Activated CD4-positive, alpha-beta T cell treated with anti-CD3 and anti-CD28 coated beads, Interleukin-2, amount 10 ng/mL, durations not matched to agents 7 days and 5 days (primary cell): ENCODE measurements at regions not wholly inside any gene's neighbourhood (a gene's known extent, or its start where the extent isn't known, plus 50 kb on each side); places are given as distances from the start of the nearest gene placed in this dataset.
"Not testable (repeated sequence)": the region's sequence is repeated elsewhere in the genome, so short reads cannot be mapped to it uniquely, and the experiment has no call there.

Experiments
- CTCF ChIA-PET: fragments of 350-600 bp; sonication (Branson Sonifier 250); formaldehyde crosslinking; loops from one replicate; lab custom pipeline; 2021; ENCODE audit warnings: antibody characterized with exemption; lab: Charles Lee
- POLR2A ChIA-PET: fragments of 350-600 bp; sonication (Branson Sonifier 250); formaldehyde crosslinking; loops from one replicate; lab custom pipeline; 2021; ENCODE audit warnings: antibody characterized with exemption; lab: Charles Lee
- DNase-seq: peaks from one replicate; pipeline ENCODE4 v3.0.0-alpha.2; 2020
- H3K27ac Mint-ChIP-seq: one replicate; pipeline ENCODE4 v1.8.0; 2021; ENCODE audit warnings: mild to moderate bottlenecking, moderate library complexity, mixed read lengths
- H3K27me3 Mint-ChIP-seq: one replicate; pipeline ENCODE4 v1.8.0; 2021; ENCODE audit warnings: mixed read lengths
- H3K36me3 Mint-ChIP-seq: one replicate; pipeline ENCODE4 v1.8.0; 2021; ENCODE audit warnings: low read depth, mixed read lengths
- H3K4me1 Mint-ChIP-seq: one replicate; pipeline ENCODE4 v1.8.0; 2021; ENCODE audit warnings: mixed read lengths
- H3K4me3 Mint-ChIP-seq: one replicate; pipeline ENCODE4 v1.8.0; 2021; ENCODE audit warnings: mild to moderate bottlenecking, moderate library complexity, mixed read lengths
- H3K9me3 Mint-ChIP-seq: one replicate; pipeline ENCODE4 v1.8.0; 2021; ENCODE audit warnings: mixed read lengths

DNA sequence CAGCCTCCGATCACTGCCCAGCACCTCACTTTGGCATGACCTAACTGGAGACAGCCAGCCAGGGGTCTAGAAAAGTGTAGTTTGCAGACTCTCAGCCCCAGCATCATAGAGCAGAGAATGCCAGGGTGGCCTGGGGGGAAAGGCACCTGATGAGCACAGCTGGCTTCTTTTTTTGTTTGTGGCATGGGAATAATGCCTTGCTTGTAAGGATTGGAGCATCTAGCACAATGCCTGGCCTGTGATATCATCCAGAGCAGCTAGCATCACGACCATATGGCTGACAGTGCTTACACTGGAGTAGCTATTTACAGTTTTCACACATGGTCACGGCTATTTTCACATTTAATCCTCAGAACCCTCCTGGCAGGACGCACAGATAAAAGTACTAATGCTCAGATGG lies 594.8 kb upstream of the B3GAT1 start:
- Mint-ChIP-seq H3K4me3 (no peak overlapping the region), H3K9me3 (no peaks in the 10 kb centered on the region), H3K27me3 (no peaks in the 10 kb centered on the region), H3K4me1 (no peaks in the 10 kb centered on the region), H3K36me3 (no peaks in the 10 kb centered on the region), H3K27ac (no peak overlapping the region)
- no peak for DNase-seq
- CTCF ChIA-PET, result no interaction called here
- POLR2A ChIA-PET, result no interaction called here

DNA sequence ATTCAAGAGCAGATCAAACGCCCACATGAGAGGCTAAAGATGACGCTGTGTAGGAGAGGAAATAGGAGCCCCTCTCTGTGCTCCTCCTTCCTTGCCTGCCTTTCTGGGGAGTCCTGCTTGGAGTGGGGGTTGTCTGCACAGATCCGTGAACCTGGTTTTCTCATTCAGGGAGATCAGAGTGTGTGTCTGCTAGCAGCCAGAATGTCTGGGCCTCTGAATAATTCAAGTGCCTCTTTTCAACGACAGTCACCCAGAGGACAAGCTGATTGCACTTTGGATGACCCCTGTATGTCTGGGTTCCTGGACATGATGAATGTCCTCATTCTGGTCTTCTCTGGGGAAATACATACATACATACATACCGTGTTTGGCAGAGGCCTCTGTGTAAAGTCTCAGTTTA lies 592.5 kb upstream of the B3GAT1 start:
- ChIA-PET CTCF (no interaction called here), POLR2A (no interaction called here)
- Mint-ChIP-seq H3K36me3 (no peaks in the 10 kb centered on the region), H3K4me1 (no peaks in the 10 kb centered on the region), H3K27ac (no peak overlapping the region), H3K9me3 (no peaks in the 10 kb centered on the region), H3K4me3 (no peak overlapping the region), H3K27me3 (no peaks in the 10 kb centered on the region)
- DNase-seq, result no peak

GRCh38 chr11:135002236-135002635 lies 590.2 kb upstream of the B3GAT1 start:
- no peaks in the 10 kb centered on the region for H3K9me3 Mint-ChIP-seq
- CTCF ChIA-PET, result no interaction called here
- H3K4me3 Mint-ChIP-seq, result no peak overlapping the region
- H3K36me3 Mint-ChIP-seq, result no peaks in the 10 kb centered on the region
- H3K4me1 Mint-ChIP-seq, result no peaks in the 10 kb centered on the region
- no peak overlapping the region for H3K27ac Mint-ChIP-seq
- DNase-seq, result no peak
- POLR2A ChIA-PET, result no interaction called here
- no peaks in the 10 kb centered on the region for H3K27me3 Mint-ChIP-seq

DNA sequence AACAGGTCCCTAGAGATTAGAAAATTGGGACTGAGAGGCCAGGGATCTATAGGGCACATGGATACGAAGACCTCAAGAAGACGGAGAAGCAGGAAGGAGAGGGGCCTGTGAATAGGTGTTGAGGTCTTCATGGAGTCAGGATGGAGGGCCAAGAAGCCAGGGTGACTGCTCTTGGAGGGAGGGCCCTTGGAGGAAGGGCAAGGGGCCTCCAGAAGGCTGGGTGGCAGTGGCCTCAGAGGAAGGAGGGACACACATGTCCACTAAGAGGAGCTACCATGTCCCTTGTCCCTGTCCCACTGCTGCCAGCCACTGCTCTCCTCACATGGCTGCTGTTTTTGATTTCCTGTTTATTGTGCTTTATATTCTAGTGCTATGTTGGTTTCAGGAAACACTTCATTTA lies 589.5 kb upstream of the B3GAT1 start:
- Mint-ChIP-seq H3K4me3 (no peak overlapping the region), H3K27ac (no peak overlapping the region), H3K36me3 (no peaks in the 10 kb centered on the region), H3K27me3 (no peaks in the 10 kb centered on the region), H3K4me1 (no peaks in the 10 kb centered on the region), H3K9me3 (no peaks in the 10 kb centered on the region)
- ChIA-PET POLR2A (no interaction called here), CTCF (no interaction called here)
- DNase-seq, result no peak

DNA sequence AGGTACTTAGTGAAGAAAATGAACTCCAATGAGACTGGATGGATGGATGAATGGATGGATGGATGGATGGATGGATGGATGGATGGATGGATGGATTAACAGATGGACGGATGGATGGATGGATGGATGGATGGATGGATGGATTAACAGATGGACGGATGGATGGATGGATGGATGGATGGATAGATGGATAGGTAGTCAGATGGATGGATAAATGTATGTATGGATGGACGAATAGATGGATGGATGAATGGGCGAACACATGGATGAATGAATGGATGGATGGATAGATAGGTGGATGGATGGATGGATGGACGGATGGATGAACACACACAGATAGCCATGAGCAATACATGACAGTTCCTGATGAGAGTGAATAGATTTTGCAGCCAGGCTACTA lies 589.0 kb upstream of the B3GAT1 start:
- H3K9me3 Mint-ChIP-seq, H3K36me3 Mint-ChIP-seq, H3K27me3 Mint-ChIP-seq, H3K27ac Mint-ChIP-seq, POLR2A ChIA-PET, CTCF ChIA-PET, H3K4me3 Mint-ChIP-seq, DNase-seq, H3K4me1 Mint-ChIP-seq: not testable (repeated sequence)

GRCh38 chr11:134999590-134999989 lies 587.5 kb upstream of the B3GAT1 start:
- no peaks in the 10 kb centered on the region for H3K9me3 Mint-ChIP-seq
- H3K27ac Mint-ChIP-seq, result no peak overlapping the region
- ChIA-PET CTCF (interaction anchor here (0.6 to 1.0 kb wide), 2 partner anchors 25 to 981 kb away, joined by 3 to 5 read pairs; no protein-coding TSS in a partner anchor), POLR2A (no interaction called here)
- DNase-seq, result no peak
- H3K4me3 Mint-ChIP-seq, result no peak overlapping the region
- no peaks in the 10 kb centered on the region for H3K27me3 Mint-ChIP-seq
- H3K36me3 Mint-ChIP-seq, result no peaks in the 10 kb centered on the region
- H3K4me1 Mint-ChIP-seq, result no peaks in the 10 kb centered on the region

GRCh38 chr11:134997652-134998320 lies 585.7 kb upstream of the B3GAT1 start:
- no peaks in the 10 kb centered on the region for H3K36me3 Mint-ChIP-seq
- no peak overlapping the region for H3K27ac Mint-ChIP-seq
- peaks cover 4% of the 10 kb centered on the region for H3K27me3 Mint-ChIP-seq
- no peak for DNase-seq
- ChIA-PET POLR2A (no interaction called here), CTCF (no interaction called here)
- no peaks in the 10 kb centered on the region for H3K4me1 Mint-ChIP-seq
- H3K9me3 Mint-ChIP-seq, result no peaks in the 10 kb centered on the region
- no peak overlapping the region for H3K4me3 Mint-ChIP-seq

DNA sequence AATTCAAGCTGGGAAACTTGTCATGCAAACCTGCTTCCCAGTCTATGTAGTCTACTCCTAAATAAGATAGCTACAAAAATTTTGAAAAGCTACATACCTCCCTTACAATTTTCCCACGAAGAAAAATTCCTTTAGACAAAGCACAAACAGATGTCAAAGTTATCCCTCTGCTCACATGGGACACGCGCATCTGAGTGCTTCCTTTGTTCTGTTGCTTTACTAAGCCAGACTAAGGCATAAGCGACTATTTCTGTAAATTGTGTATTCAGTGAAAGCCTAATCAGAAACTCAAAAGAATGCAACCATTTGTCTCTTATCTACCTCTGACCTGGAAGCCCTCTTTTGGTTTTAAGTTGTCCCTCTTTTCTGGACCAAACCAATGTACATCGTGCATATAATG lies 583.7 kb upstream of the B3GAT1 start:
- Mint-ChIP-seq H3K9me3 (no peaks in the 10 kb centered on the region), H3K36me3 (no peaks in the 10 kb centered on the region), H3K4me1 (no peaks in the 10 kb centered on the region), H3K27ac (no peak overlapping the region), H3K4me3 (no peak overlapping the region), H3K27me3 (peaks cover 10% of the 10 kb centered on the region)
- no peak for DNase-seq
- CTCF ChIA-PET, result no interaction called here
- POLR2A ChIA-PET, result no interaction called here

- no peak for DNase-seq
- peaks cover 10% of the 10 kb centered on the region for H3K27me3 Mint-ChIP-seq
- no peak overlapping the region for H3K27ac Mint-ChIP-seq
- ChIA-PET POLR2A (no interaction called here), CTCF (no interaction called here)
- no peaks in the 10 kb centered on the region for H3K36me3 Mint-ChIP-seq
- no peaks in the 10 kb centered on the region for H3K4me1 Mint-ChIP-seq
- H3K9me3 Mint-ChIP-seq, result no peaks in the 10 kb centered on the region
- no peak overlapping the region for H3K4me3 Mint-ChIP-seq
Observed at GRCh38 chr11:134994431-134994830, 582.4 kb upstream of the B3GAT1 start.

- Mint-ChIP-seq H3K4me1 (no peaks in the 10 kb centered on the region), H3K36me3 (no peaks in the 10 kb centered on the region), H3K27ac (no peak overlapping the region), H3K9me3 (no peaks in the 10 kb centered on the region), H3K27me3 (peaks cover 10% of the 10 kb centered on the region), H3K4me3 (no peak overlapping the region)
- ChIA-PET POLR2A (no interaction called here), CTCF (no interaction called here)
- DNase-seq, result no peak
Observed at GRCh38 chr11:134993691-134994243, 581.7 kb upstream of the B3GAT1 start.

- DNase-seq, result no peak
- H3K4me3 Mint-ChIP-seq, result no peak overlapping the region
- ChIA-PET CTCF (no interaction called here), POLR2A (no interaction called here)
- no peak overlapping the region for H3K27ac Mint-ChIP-seq
- no peaks in the 10 kb centered on the region for H3K36me3 Mint-ChIP-seq
- no peaks in the 10 kb centered on the region for H3K4me1 Mint-ChIP-seq
- H3K27me3 Mint-ChIP-seq, result peaks cover 10% of the 10 kb centered on the region
- no peaks in the 10 kb centered on the region for H3K9me3 Mint-ChIP-seq
Observed at GRCh38 chr11:134992981-134993380, 580.9 kb upstream of the B3GAT1 start.

GRCh38 chr11:134988495-134988894 lies 576.5 kb upstream of the B3GAT1 start:
- Mint-ChIP-seq H3K4me1 (peaks cover 10% of the 10 kb centered on the region), H3K4me3 (no peak overlapping the region), H3K36me3 (no peaks in the 10 kb centered on the region), H3K27me3 (peaks cover 7% of the 10 kb centered on the region), H3K27ac (no peak overlapping the region), H3K9me3 (no peaks in the 10 kb centered on the region)
- ChIA-PET POLR2A (no interaction called here), CTCF (no interaction called here)
- DNase-seq, result no peak

GRCh38 chr11:134987822-134988221 lies 575.8 kb upstream of the B3GAT1 start:
- Mint-ChIP-seq H3K27ac (no peak overlapping the region), H3K9me3 (no peaks in the 10 kb centered on the region), H3K36me3 (no peaks in the 10 kb centered on the region), H3K4me1 (peaks cover 10% of the 10 kb centered on the region), H3K4me3 (no peak overlapping the region), H3K27me3 (peaks cover 6% of the 10 kb centered on the region)
- ChIA-PET CTCF (no interaction called here), POLR2A (no interaction called here)
- no peak for DNase-seq

DNA sequence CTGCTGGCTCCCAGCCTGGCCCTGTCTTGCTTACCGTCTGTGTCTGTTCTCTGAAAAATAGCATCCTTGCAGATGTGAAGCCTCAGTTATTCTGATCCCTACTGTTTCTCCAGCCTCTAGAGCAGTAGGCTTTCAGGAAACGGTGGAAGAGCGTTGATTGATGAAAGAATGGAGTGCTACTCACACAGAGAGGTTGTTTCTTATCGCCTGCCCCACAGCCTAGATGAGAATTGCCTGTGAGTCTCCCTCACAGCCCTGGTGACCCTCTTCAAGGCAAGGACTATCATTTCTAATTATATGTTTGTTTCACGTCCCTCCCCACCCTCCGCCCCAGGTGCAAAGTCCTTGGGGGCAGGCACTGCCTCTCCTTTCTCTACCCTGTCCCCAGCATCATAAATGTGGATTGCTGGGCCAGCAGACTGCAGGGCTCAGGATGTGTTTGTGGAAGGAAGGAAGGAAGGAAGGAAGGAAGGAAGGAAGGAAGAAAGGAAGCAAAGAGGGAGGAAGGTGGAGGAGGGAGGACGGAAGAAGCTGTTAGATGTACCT lies 575.3 kb upstream of the B3GAT1 start:
- H3K4me3 Mint-ChIP-seq, result no peak overlapping the region
- H3K27me3 Mint-ChIP-seq, result peaks cover under 1% of the 10 kb centered on the region
- no peaks in the 10 kb centered on the region for H3K9me3 Mint-ChIP-seq
- no peaks in the 10 kb centered on the region for H3K36me3 Mint-ChIP-seq
- POLR2A ChIA-PET, result no interaction called here
- CTCF ChIA-PET, result no interaction called here
- DNase-seq, result no peak
- no peak overlapping the region for H3K27ac Mint-ChIP-seq
- peaks cover 10% of the 10 kb centered on the region for H3K4me1 Mint-ChIP-seq
